Thymus (tissue), 11 donors: ENCODE measurements at regions not wholly inside any gene's neighbourhood (a gene's known extent, or its start where the extent isn't known, plus 50 kb on each side); places are given as distances from the start of the nearest gene placed in this dataset.
A peak's percentile ranks its signal among the peaks of the same experiment; 100 is the strongest.
"Not testable (repeated sequence)": the region's sequence is repeated elsewhere in the genome, so short reads cannot be mapped to it uniquely, and the experiment has no call there.

Experiments
- DNase-seq, 9 donors: peaks; one replicate each; pipeline ENCODE4 v3.0.0-alpha.2; 2013; ENCODE audit warnings: low spot score in 9 of 9, low read depth in 6 of 9, missing footprints in 1 of 9
- H3K27ac ChIP-seq, 2 donors: one replicate each; pipeline ENCODE4 v1.5.1; 2013; ENCODE audit warnings: control low read depth in 1 of 2, low read depth in 1 of 2, low read length in 1 of 2, mild to moderate bottlenecking in 1 of 2, moderate library complexity in 1 of 2
- H3K27me3 ChIP-seq, 2 donors: one replicate each; pipeline ENCODE4 v1.5.1; 2013; ENCODE audit warnings: low read length in 1 of 2; ENCODE audit not compliant: control insufficient read depth in 2 of 2, insufficient read depth in 1 of 2
- H3K36me3 ChIP-seq, 2 donors: one replicate each; pipeline ENCODE4 v1.5.1; 2013; ENCODE audit warnings: low read length in 1 of 2, mild to moderate bottlenecking in 1 of 2, moderate library complexity in 1 of 2; ENCODE audit not compliant: control insufficient read depth in 2 of 2, insufficient read depth in 2 of 2
- H3K4me1 ChIP-seq, 2 donors: one replicate each; pipeline ENCODE4 v1.5.1; 2013; ENCODE audit warnings: low read length in 2 of 2; ENCODE audit not compliant: control insufficient read depth in 2 of 2, insufficient read depth in 2 of 2
- H3K4me3 ChIP-seq, 2 donors: one replicate each; pipeline ENCODE4 v1.5.1; 2013; ENCODE audit warnings: low read length in 2 of 2, control low read depth in 1 of 2, mild to moderate bottlenecking in 1 of 2
- H3K9me3 ChIP-seq, 2 donors: one replicate each; pipeline ENCODE4 v1.5.1; 2013; ENCODE audit warnings: low read length in 1 of 2, mild to moderate bottlenecking in 1 of 2; ENCODE audit not compliant: control insufficient read depth in 2 of 2, insufficient read depth in 1 of 2
- WGBS: extraction: QIAGEN DNeasy Blood & Tissue Kit; methylation state at CpG from one replicate; pipeline ENCODE4 v1.1.7; 2013; 5-methylcytosine and 5-hydroxymethylcytosine counted together
- donor health status: healthy.

DNA sequence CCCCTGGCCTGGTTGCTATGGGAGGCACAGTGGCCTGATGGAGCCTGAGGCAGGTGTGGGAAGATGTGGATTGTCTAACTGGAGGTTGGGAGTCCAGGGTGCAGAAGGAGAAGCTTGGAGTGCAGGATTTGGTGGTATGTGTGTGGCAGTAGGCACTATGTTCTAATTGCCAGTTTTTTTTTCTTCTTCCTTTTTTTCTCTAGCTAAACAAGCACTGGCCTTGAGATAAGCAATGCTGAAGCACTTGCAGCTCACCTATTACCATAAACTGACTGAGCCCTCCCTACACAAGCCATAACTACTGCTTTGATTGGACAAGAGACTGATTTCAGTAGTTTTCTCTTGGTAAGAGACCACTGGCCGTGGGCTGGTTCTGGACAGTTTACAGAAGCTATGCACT, 123.6 kb downstream of the PPIAL4A start:
- H3K4me1 ChIP-seq, H3K9me3 ChIP-seq, H3K4me3 ChIP-seq, H3K36me3 ChIP-seq, DNase-seq, H3K27ac ChIP-seq: not testable (repeated sequence)
- peaks cover 0 to 19% of the 10 kb centered on the region in 2 donors for H3K27me3 ChIP-seq
- WGBS = 75% methylated on average over 1 of the region's 1 CpG

GRCh38 chr1:121016182-121017028, 126.8 kb downstream of the PPIAL4A start:
- H3K27me3 ChIP-seq, H3K9me3 ChIP-seq, H3K36me3 ChIP-seq, H3K27ac ChIP-seq, H3K4me3 ChIP-seq, H3K4me1 ChIP-seq: not testable (repeated sequence)
- DNase-seq = peak in 8 of 9 donors; percentile 27 to 86 (median 44)
- 81% methylated on average over 18 of the region's 32 CpGs for WGBS

- H3K4me1 ChIP-seq, H3K4me3 ChIP-seq, H3K9me3 ChIP-seq, DNase-seq, H3K36me3 ChIP-seq, H3K27me3 ChIP-seq, H3K27ac ChIP-seq: not testable (repeated sequence)
- WGBS = 88% methylated on average over 7 of the region's 17 CpGs
Measured at GRCh38 chr1:121019715-121020349, 130.3 kb downstream of the PPIAL4A start.

- not testable (repeated sequence) for H3K4me1 ChIP-seq, H3K27ac ChIP-seq, H3K36me3 ChIP-seq, H3K27me3 ChIP-seq, H3K9me3 ChIP-seq
- WGBS = 69% methylated on average over 28 of the region's 37 CpGs
- peak overlapping the region in 1 of 2 donors; percentile 32 for H3K4me3 ChIP-seq
- DNase-seq = peak in 7 of 9 donors; percentile 44 to 84 (median 51)
Measured at GRCh38 chr1:121020350-121021236, 131.0 kb downstream of the PPIAL4A start.

GRCh38 chr1:121021716-121022115, 132.1 kb downstream of the PPIAL4A start:
- H3K4me1 ChIP-seq, H3K4me3 ChIP-seq, H3K36me3 ChIP-seq, H3K9me3 ChIP-seq, H3K27ac ChIP-seq, DNase-seq, H3K27me3 ChIP-seq: not testable (repeated sequence)
- 93% methylated on average over 3 of the region's 6 CpGs for WGBS

DNA sequence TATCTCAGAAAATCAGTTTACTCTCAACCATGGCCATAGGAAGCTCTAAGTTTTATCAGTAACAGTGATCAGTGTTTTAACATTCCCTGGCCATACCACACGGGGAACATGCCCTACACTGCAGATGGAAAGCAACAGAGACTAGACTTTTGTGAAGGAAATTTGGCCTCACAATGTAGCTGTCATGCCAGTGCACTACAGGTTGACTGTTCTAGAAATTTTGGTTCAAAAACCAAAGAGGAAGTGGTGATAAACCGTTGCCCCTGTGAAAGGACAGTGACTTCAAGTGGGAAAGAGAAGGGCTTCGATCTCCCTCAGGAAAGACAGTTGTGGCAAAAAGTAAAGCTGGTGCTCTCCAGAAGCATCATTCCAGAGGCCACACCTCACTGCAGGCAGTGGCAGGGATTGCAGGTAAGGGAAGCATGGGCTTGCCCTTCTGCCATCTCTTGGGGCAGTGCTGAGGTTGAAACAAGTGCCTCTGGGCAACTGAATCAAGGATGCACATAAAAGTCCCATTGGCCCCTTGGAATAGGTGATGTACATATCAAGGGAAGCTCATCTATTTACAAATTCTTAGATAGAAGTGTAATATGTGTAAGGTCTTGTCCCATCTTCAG, 143.4 kb downstream of the PPIAL4A start:
- H3K4me3 ChIP-seq, H3K27me3 ChIP-seq, DNase-seq, H3K9me3 ChIP-seq, H3K4me1 ChIP-seq, H3K27ac ChIP-seq, H3K36me3 ChIP-seq: not testable (repeated sequence)
- 1% methylated on average over 3 of the region's 3 CpGs for WGBS

GRCh38 chr1:121036792-121037191, 147.2 kb downstream of the PPIAL4A start:
- not testable (repeated sequence) for DNase-seq, H3K4me1 ChIP-seq, H3K36me3 ChIP-seq, H3K4me3 ChIP-seq, H3K9me3 ChIP-seq, H3K27me3 ChIP-seq, H3K27ac ChIP-seq
- WGBS = no CpG with 5 or more reads among the region's 4 CpGs

GRCh38 chr1:121040974-121041373, 143.2 kb downstream of the FAM72B start:
- H3K9me3 ChIP-seq, DNase-seq, H3K4me3 ChIP-seq, H3K27me3 ChIP-seq, H3K27ac ChIP-seq, H3K36me3 ChIP-seq, H3K4me1 ChIP-seq: not testable (repeated sequence)
- WGBS = no CpG with 5 or more reads among the region's 4 CpGs
